Esophagus squamous epithelium (tissue), 5 donors: ENCODE measurements at regions not wholly inside any gene's neighbourhood (a gene's known extent, or its start where the extent isn't known, plus 50 kb on each side); places are given as distances from the start of the nearest gene placed in this dataset.

Experiments
- DNase-seq: peaks from one replicate; lab custom pipeline; 2025; lab: John Stamatoyannopoulos, UW
- H3K27ac ChIP-seq, 4 donors: fragments of 200-600 bp; sonication (generic); one replicate each; pipeline ENCODE4 v1.5.1; 2016 to 2019; ENCODE audit warnings: mild to moderate bottlenecking in 1 of 4
- H3K27me3 ChIP-seq, 4 donors: fragments of 200-600 bp; sonication (generic); 1 replicate in 3 of 4; 2 replicates in 1 of 4; pipeline versions ENCODE4 v1.5.1 to v1.6.0; 2017 to 2021; ENCODE audit warnings: antibody characterized with exemption in 1 of 4
- H3K36me3 ChIP-seq, 3 donors: fragments of 200-600 bp; sonication (generic); one replicate each; pipeline ENCODE4 v1.5.1; 2016 to 2019
- H3K4me1 ChIP-seq, 3 donors: fragments of 200-600 bp; sonication (generic); one replicate each; pipeline ENCODE4 v1.5.1; 2017 to 2019
- H3K4me3 ChIP-seq, 4 donors: fragments of 200-600 bp; sonication (generic); 1 replicate in 3 of 4; 2 replicates in 1 of 4; pipeline ENCODE4 v1.5.1; 2016 to 2019; ENCODE audit warnings: mild to moderate bottlenecking in 2 of 4, moderate library complexity in 1 of 4
- H3K9me3 ChIP-seq, 3 donors: fragments of 200-600 bp; sonication (generic); one replicate each; pipeline ENCODE4 v1.5.1; 2016 to 2019
- POLR2A ChIP-seq, 4 donors: fragments of 450-650 bp; IDR thresholded peaks; one replicate each; pipeline ENCODE4 v1.6.1; 2017; ENCODE audit warnings: antibody characterized with exemption in 4 of 4, mild to moderate bottlenecking in 4 of 4, moderate library complexity in 3 of 4
- WGBS, 2 donors: methylation state at CpG; one replicate each; pipeline ENCODE4 v1.1.5; 2018; 5-methylcytosine and 5-hydroxymethylcytosine counted together
- intact Hi-C: fragments of 100-400 bp; cut with DNase I; formaldehyde crosslinking; loops from one replicate; pipeline ENCODE4 v1.15.0; 2022
- TF ChIP-seq, protein P1 (sequence below), 6 experiments: fragments of 450-650 bp in 4 of 6; fragments of 200-600 bp in 2 of 6; sonication (generic) in 2 of 6; IDR thresholded peaks; one replicate each; pipeline ENCODE4 v1.5.1; 2016 to 2019; ENCODE audit warnings: antibody characterized with exemption in 6 of 6, mild to moderate bottlenecking in 4 of 6, moderate library complexity in 4 of 6
- donor health status: DM: yes; HTN: yes; CAD: no.

GRCh38 chr5:10059556-10059955 is 190.1 kb downstream of the ATPSCKMT start:
- intact Hi-C loops: no loop called here
- H3K4me3 ChIP-seq: no peak overlapping the region
- 30 to 35% methylated on average over 7 to 9 of the region's 9 CpGs for WGBS, 2 donors
- no peaks in the 10 kb centered on the region for H3K4me1 ChIP-seq
- H3K27me3 ChIP-seq: no peaks in the 10 kb centered on the region
- DNase-seq: no peak
- H3K36me3 ChIP-seq: no peaks in the 10 kb centered on the region
- H3K9me3 ChIP-seq: no peaks in the 10 kb centered on the region
- TF ChIP-seq, protein P1, sequence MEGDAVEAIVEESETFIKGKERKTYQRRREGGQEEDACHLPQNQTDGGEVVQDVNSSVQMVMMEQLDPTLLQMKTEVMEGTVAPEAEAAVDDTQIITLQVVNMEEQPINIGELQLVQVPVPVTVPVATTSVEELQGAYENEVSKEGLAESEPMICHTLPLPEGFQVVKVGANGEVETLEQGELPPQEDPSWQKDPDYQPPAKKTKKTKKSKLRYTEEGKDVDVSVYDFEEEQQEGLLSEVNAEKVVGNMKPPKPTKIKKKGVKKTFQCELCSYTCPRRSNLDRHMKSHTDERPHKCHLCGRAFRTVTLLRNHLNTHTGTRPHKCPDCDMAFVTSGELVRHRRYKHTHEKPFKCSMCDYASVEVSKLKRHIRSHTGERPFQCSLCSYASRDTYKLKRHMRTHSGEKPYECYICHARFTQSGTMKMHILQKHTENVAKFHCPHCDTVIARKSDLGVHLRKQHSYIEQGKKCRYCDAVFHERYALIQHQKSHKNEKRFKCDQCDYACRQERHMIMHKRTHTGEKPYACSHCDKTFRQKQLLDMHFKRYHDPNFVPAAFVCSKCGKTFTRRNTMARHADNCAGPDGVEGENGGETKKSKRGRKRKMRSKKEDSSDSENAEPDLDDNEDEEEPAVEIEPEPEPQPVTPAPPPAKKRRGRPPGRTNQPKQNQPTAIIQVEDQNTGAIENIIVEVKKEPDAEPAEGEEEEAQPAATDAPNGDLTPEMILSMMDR (IDR thresholded peaks at IDR 0.05): no peak
- no peak for TF ChIP-seq POLR2A (IDR thresholded peaks at IDR 0.05)
- no peak overlapping the region for H3K27ac ChIP-seq

DNA sequence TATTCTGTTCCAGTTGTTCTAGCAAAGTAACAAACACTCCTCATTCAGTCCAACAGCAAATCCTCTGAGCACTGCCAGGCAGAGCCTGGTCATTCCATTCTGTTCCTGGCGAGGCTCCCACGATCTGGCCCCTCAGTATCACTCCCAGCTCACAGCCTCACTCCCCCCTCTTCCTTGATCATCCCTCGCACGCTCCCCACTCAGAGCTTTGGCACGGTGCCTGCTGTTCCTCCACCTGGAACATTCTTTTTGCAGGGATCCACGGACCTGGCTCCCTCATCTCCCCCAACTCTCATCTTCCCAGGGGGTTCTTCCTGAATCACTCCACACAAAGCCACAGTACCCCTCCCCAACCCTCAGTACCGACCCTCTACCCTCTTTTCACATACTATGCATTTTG is 192.3 kb downstream of the ATPSCKMT start:
- Histone ChIP-seq H3K4me3 (no peak overlapping the region), H3K27me3 (no peaks in the 10 kb centered on the region), H3K27ac (no peak overlapping the region), H3K4me1 (no peaks in the 10 kb centered on the region), H3K9me3 (peaks cover 0 to 8% (median 6%) of the 10 kb centered on the region in 3 donors), H3K36me3 (no peaks in the 10 kb centered on the region)
- DNase-seq: no peak
- WGBS, 2 donors: 61 to 66% methylated on average over 7 of the region's 7 CpGs
- intact Hi-C loops: no loop called here
- no peak for TF ChIP-seq POLR2A (IDR thresholded peaks at IDR 0.05)
- TF ChIP-seq, protein P1 (IDR thresholded peaks at IDR 0.05): no peak

GRCh38 chr5:10056228-10056760 is 193.4 kb downstream of the ATPSCKMT start:
- TF ChIP-seq, protein P1 (IDR thresholded peaks at IDR 0.05): no peak
- TF ChIP-seq POLR2A (IDR thresholded peaks at IDR 0.05): no peak
- H3K9me3 ChIP-seq: peaks cover 0 to 18% (median 12%) of the 10 kb centered on the region in 3 donors
- H3K27me3 ChIP-seq: no peaks in the 10 kb centered on the region
- no peak for DNase-seq
- no peak overlapping the region for H3K4me3 ChIP-seq
- H3K36me3 ChIP-seq: no peaks in the 10 kb centered on the region
- H3K4me1 ChIP-seq: no peaks in the 10 kb centered on the region
- 53 to 64% methylated on average over 6 to 7 of the region's 7 CpGs for WGBS, 2 donors
- H3K27ac ChIP-seq: no peak overlapping the region
- intact Hi-C loops: no loop called here

- 57 to 83% methylated on average over 1 of the region's 1 CpG for WGBS, 2 donors
- intact Hi-C loops: no loop called here
- Histone ChIP-seq H3K9me3 (peaks cover 0 to 19% (median 12%) of the 10 kb centered on the region in 3 donors), H3K36me3 (no peaks in the 10 kb centered on the region), H3K4me1 (no peaks in the 10 kb centered on the region), H3K27ac (no peak overlapping the region), H3K27me3 (no peaks in the 10 kb centered on the region), H3K4me3 (no peak overlapping the region)
- TF ChIP-seq, protein P1 (IDR thresholded peaks at IDR 0.05): no peak
- TF ChIP-seq POLR2A (IDR thresholded peaks at IDR 0.05): no peak
- no peak for DNase-seq
Measured at GRCh38 chr5:10049858-10050455, 199.7 kb downstream of the ATPSCKMT start.

DNA sequence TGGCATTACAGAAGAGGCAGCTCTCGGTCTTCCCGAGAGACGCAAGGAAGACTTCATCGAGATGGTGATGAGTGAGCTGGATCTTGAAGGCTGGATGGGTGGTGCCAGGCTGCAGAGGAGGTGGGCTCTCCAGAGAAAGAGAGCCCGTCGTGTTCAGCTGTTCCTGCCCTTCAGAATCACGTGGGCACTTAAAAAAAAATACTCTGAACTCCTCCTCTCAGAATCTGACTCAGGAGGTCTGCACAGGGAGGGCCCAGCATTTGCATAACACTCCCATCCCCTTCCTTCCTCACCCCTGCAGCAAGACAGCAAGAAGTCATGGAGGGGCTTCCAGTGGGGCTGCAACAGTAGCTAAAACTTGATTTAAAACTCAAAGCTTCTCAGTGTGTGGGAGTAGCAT is 203.0 kb downstream of the ATPSCKMT start:
- intact Hi-C loops: no loop called here
- 70 to 75% methylated on average over 7 of the region's 7 CpGs for WGBS, 2 donors
- no peak overlapping the region for H3K27ac ChIP-seq
- no peak for DNase-seq
- TF ChIP-seq, protein P1 (IDR thresholded peaks at IDR 0.05): no peak
- no peak for TF ChIP-seq POLR2A (IDR thresholded peaks at IDR 0.05)
- no peak overlapping the region for H3K4me3 ChIP-seq
- H3K27me3 ChIP-seq: no peaks in the 10 kb centered on the region
- no peaks in the 10 kb centered on the region for H3K4me1 ChIP-seq
- peaks cover 0 to 4% (median 0%) of the 10 kb centered on the region in 3 donors for H3K9me3 ChIP-seq
- H3K36me3 ChIP-seq: no peaks in the 10 kb centered on the region
